GM19438 (cell line): ENCODE measurements at regions not wholly inside any gene's neighbourhood (a gene's known extent, or its start where the extent isn't known, plus 50 kb on each side); places are given as distances from the start of the nearest gene placed in this dataset.

Source experiments
- ATAC-seq: cut with Tn5 transposase; IDR thresholded peaks from one replicate; pipeline ENCODE4 v1.9.1; 2021; ENCODE audit warnings: low read depth; ENCODE audit not compliant: unreplicated experiment

DNA sequence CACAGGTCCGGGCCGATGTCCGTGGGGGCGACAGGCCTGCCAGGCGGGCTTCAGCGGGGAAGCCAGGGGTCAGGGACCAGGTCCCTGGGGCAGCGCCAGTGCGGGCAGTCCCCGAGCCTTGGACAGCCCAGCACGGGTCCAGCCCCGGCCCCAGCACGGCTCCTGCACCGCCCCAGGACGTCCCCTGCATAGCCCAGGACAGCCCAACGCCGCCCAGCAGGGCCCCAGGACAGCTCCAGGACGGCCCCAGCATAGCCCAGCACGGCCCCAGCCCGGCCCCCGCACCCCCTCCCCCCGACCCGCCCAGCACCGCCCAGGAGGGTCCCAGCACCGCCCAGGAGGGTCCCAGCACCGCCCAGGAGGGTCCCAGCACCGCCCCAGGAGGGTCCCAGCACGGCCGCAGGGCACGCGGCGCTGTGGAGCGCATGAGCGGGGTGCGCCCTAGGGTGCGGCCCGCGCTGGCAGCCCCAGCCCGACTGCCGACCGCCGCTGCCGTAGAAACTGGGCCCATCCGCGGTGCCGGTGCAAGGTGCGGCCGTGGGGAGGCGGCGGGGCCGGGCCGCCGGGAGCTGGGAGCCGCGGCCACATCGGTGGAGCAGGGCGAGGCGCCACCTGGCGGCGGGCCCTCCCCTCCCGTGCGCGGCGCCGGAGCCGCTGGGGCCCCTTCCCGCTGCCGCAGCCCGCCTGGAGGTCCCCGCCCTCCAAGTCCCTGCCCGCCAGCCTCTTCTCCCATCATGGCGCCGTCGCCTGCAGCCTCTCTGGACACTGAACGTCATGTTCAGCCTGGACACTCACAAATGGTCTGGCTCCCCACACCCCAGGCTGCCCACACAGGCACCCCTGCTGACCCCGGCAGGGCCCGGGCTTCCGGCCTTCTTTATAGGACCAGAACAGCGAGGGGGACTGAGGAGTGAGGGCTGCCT lies 106.8 kb upstream of the NKX1-1 start:
- ATAC-seq, result no peak

- no peak for ATAC-seq
These were observed 106.0 kb upstream of the NKX1-1 start for GRCh38 chr4:1512051-1512737.

GRCh38 chr4:1511441-1512041 lies 105.3 kb upstream of the NKX1-1 start:
- no peak for ATAC-seq

DNA sequence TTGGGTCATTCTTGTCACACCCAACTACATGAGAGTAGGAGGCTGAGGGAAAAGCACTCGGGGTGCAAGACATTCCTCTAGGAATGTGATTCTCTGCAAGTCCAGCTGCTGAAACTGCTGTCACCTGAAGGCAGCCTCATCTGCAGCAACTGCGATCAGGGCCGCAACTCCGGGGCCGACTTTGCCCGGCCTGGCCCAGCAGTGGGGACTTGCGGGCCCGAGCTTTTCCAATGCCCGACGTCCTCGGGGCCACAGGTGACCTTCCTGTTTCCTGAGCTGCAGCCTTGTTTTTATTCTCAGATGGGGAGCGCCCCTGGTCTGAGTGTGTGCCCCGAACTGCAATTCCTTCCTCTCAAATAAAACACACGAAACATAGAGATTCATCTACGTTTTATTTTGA lies 104.7 kb upstream of the NKX1-1 start:
- ATAC-seq, result no peak

- no peak for ATAC-seq
These were observed 103.1 kb upstream of the NKX1-1 start for GRCh38 chr4:1509366-1509765.

GRCh38 chr4:1508161-1509160 lies 102.2 kb upstream of the NKX1-1 start:
- ATAC-seq, result no peak

GRCh38 chr4:1506956-1507721 lies 100.9 kb upstream of the NKX1-1 start:
- ATAC-seq, result no peak

- no peak for ATAC-seq
These were observed 99.5 kb upstream of the NKX1-1 start for GRCh38 chr4:1505511-1506460.

- no peak for ATAC-seq
These were observed 98.6 kb upstream of the NKX1-1 start for GRCh38 chr4:1504595-1505500.

- no peak for ATAC-seq
These were observed 97.6 kb upstream of the NKX1-1 start for GRCh38 chr4:1503583-1504471.

GRCh38 chr4:1502976-1503375 lies 96.7 kb upstream of the NKX1-1 start:
- ATAC-seq, result no peak

DNA sequence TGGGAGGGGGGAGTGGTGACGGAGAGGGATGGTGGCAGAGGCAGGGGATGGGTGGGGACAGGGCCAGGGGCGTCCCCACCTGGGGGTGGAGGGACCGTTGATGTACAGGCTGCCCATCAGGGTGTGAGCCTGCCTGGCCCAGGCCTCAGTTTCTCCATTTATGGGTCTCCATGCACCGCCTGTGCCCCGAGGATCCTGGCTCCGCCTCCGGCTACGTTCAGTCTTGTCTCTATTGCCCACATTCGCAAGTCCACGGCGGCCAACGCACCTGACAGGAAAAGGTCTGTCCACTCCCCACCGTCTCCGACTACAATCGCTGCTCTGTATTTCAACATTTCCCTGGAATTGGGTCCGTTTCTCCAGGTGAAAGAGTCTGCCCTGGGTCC lies 96.3 kb upstream of the NKX1-1 start:
- no peak for ATAC-seq

DNA sequence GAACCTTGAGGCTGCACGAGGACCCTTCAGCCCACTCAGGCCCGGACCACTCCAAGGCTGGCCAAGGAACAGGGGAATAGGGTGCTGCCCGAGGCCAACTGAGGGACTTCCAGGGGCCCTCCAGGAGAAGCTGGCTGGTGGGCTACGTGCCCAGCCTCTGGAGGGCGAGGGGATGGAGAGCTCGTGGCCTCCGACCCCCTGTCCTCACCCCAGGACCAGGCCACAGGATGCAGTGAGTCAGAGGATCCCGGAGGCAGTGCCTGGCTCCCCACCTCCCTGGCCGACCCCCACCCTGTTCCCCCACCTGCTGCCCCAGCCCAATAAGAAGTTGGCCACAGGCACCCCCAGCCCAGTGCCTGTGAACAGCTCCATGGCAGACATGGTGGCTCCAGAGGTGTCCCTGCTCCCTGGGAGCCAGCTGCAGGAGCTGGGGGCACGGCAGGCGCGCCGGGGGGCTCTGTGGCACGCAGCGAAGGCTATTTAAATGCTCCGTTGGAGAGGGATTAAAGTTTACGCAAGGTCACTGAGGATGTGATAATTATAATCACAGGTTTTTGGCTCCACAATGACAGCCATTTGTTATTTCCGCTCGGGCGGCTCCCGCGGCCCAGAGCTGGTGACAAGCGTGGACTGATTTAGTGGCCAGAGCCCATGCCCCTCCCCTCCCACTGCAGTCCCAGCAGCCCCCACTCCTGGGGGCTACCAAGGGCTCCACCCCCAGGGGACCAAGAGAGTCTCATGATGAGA lies 95.7 kb upstream of the NKX1-1 start:
- no peak for ATAC-seq

DNA sequence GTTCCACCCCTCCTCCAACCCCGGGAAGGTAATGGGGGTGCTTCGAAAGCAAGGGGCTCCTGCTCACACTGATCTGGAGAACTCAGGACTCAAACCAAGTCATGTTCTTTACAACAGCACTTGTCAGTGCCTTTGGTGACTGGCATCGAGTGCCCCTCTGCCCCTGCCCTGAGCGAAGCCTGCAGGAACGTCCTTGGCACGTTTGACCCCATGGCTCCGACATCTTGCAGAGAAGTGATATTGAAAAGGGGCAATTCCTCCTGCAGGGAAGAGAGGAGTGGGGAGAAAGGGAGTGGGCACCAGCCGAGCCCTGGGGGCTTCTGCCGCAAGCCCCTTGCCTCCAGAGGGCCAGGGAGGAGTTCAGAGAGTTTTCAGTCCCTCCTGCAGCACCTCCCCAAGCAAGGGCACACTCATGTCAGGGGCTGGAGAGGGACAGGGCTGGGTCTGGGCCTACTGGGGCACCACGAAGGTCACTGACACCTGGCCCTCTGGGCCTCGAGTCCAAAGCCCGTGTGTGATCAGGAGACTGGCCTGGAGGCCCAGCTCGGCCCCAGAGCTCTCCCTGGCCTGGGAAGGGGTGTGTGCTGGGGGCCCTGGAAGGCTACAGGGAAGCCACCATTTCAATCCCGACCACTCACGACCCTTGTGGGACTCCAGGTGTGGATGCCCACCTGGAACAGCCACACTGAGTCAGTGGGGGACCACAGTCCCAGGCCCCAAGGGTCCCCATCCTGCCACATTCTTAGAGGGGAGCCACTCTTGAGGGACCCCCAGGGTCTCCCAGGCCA lies 94.9 kb upstream of the NKX1-1 start:
- ATAC-seq, result no peak
